ENCODE measurements at regions not wholly inside any gene's neighbourhood (a gene's known extent, or its start where the extent isn't known, plus 50 kb on each side); places are given as distances from the start of the nearest gene placed in this dataset.

DNA sequence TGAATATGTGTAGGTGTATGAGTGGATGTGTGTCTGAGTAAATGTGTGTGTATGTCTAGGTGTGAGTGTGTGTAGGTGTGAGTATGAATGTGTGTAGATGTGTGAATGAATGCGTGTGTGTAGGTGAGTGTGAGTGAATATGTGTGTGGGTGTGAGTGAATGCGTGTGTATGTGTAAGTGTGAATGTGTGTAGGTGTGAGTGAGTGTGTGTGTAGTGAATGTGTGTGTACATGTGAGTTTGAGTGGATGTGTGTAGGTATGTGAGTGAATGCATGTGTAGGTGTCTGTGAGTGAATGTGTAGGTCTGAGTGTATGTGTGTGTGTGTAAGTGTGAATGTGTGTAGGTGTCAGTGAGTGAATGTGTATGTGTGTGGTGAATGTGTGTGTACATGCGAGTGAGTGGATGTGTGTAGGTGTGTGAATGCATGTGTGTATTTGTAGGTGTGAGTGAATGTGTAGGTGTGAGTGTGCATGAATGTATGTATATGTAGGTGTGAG is 201.0 kb upstream of the ZNF536 start:
- DNase-seq (ENCODE audit: low spot score), result no peak

GRCh38 chr19:30171795-30172612 is 200.2 kb upstream of the ZNF536 start:
- DNase-seq (ENCODE audit: low spot score), result no peak

DNA sequence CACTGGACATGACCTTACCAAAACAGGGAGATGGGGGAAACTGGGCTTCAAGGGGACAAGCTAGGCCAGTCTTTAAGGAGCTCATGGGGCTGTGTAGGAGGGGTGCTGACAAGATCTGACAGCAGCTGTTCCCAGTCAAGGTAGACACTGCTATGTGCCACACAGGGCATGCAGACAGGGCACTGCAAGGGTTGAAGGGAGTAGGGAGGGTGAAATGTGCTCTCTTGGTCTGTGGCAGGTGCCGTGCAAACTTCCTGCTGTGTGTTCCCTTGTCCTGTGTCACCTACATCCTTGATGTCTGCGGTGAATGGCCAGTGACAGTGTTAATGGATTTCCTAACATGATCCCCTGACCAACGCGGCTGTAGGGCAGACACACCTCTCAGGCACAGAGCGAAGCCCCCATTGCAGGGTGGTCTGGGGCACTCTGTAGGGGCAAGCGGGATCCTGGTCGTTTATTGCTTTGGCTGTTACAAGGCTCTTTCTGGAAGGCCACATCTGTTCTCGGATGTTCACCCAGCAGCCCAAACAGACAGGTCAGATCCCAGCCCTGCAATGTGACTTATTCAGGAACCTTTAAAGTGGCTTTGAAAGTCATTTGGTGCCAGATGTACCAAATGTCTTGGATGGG is 199.5 kb upstream of the ZNF536 start:
- DNase-seq (ENCODE audit: low spot score), result no peak

- no peak for DNase-seq (ENCODE audit: low spot score)
These were observed 198.4 kb upstream of the ZNF536 start for GRCh38 chr19:30173593-30174356.

GRCh38 chr19:30174357-30174645 is 197.9 kb upstream of the ZNF536 start:
- DNase-seq (ENCODE audit: low spot score), result no peak

DNA sequence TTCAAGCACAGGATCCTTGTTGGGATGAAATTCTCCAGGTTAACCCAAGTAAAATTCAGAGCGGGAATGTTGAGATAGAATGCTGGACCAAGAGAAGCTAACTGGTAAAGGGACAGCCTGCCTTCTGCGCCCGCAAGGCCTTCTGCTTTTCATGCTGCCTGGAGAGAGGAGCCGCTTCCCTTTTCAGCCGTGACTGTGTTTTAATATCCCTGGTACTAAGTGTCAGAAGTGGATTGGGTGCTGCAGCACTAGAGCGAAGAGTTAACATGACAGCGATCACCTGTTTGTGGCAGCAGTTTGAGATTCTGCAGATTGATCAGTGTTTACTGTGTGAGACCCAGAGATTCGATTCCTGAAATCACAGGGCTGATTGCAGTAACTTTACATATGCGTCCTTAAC is 197.4 kb upstream of the ZNF536 start:
- DNase-seq (ENCODE audit: low spot score), result no peak

DNA sequence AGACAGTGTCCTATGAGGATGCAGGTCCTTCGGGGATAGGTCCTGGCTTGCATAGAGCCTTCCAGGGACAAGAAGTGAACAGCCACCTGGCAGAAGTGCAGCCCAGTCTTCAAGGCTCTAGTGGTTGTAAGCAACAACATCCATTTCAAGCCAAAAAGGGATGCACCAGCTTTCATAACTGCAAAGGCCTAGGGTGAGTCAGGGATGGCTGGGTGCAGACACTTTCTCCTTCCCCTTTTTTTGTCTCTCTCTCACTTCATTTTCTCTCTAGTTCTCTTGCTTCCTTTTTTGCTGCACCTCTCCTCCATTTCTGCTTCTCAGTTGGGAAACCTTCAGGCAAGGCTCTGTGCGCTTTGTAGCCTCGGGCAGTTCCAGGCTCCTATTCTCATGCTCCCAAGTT is 196.2 kb upstream of the ZNF536 start:
- DNase-seq (ENCODE audit: low spot score), result no peak

GRCh38 chr19:30178721-30179402 is 193.3 kb upstream of the ZNF536 start:
- no peak for DNase-seq (ENCODE audit: low spot score)

- DNase-seq (ENCODE audit: low spot score), result no peak
These were observed 191.5 kb upstream of the ZNF536 start for GRCh38 chr19:30180691-30181090.

GRCh38 chr19:30183807-30184490 is 188.2 kb upstream of the ZNF536 start:
- DNase-seq (ENCODE audit: low spot score), result no peak

GRCh38 chr19:30202060-30202600 is 170.1 kb upstream of the ZNF536 start:
- no peak for DNase-seq (ENCODE audit: low spot score)

DNA sequence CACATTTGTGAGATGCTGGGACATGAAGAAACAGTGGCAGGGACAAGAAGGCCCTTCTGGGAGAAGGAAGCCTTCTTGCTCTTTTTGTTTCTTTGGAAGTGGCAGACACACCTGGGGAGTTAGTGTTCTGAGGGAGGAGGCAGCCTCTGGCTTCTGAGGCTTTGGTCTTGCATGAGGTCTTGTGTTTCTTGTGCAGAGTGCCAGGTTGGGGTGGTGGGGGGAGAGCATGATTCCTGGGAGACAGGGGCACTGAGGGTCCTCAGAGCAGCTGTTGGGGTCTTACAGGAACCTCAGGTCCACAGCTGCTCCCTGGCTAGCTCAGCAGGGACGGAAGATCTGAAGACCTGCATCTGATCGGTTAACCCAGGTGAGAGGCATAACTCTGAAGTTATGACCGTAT is 167.5 kb upstream of the ZNF536 start:
- DNase-seq (ENCODE audit: low spot score), result no peak

GRCh38 chr19:30206187-30206586 is 166.0 kb upstream of the ZNF536 start:
- DNase-seq (ENCODE audit: low spot score), result no peak

- no peak for DNase-seq (ENCODE audit: low spot score)
These were observed 164.8 kb upstream of the ZNF536 start for GRCh38 chr19:30207357-30207756.

DNA sequence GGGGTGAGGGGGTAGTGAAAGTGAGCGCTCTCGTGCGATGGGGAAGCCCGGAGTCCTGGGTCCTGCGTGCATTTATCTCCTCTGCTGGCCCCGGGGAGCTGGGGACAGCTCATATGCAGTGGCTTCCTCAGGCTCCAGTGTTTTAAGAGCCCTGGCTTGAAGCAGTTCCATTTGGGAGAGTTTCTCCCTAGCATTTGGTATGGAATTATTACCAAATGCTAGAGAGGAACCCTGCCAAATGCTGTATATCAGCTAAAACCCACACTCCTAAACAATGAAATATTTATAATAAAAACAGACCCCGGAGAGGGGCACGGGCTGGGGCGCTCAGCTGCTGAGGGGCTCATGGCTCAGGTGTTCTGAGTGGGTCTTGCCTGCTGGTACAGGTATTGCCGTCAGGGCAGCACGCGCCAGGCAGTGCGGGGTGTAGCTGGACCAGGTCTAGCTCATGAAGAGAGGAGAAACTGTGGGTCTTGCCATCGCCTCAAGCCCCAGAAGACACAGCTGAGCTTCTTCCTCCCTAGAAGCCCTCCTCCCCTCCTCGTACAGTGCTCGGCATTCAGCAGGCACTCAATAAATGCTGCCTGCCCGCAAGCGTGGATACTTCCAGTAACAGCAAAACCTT is 163.6 kb upstream of the ZNF536 start:
- no peak for DNase-seq (ENCODE audit: low spot score)

DNA sequence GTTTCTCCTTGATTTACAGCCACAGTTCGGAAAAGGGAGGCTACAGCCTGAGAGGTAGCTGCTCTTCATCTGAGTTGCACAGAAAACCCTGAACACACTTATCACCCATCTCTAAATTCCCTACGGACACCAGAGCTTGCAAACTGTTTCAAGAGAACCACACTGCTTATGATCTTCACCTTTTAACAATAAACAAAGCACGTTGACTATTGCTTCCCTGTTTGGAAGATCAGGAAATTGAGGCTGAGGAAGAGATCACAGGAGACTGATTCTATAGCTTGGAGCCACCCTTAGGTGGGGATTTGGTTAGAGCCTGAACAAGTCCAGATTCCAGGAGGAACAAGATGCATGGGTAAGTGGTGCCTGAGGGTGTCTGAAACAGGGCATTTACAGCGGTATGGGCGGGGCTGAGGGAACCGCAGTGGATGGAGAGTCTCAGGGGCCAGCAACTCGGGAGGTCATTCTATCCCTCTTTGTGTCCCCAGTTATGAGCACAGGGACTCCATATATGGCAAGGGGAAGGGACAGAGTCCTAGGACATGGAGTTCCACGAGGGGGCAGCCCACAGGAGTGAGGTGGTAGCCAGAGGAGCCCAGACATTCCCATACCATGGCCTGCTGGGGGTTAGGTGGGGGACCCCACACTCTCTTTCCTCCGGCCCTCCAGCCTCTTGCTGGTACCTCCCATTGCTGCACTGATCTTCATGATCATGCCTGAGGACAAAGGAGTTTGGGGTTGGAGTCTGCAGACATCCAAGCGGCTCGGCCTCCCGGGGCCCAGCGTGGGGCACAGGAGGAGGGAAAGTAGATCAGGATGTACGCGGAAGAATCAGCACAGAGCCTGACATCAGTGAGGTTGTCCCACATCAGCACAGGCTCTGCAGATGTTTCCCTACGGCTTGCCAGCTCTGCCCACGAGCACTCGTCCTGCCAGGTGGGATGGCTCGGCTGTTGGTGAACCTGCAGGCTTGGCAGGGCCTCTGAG is 162.3 kb upstream of the ZNF536 start:
- DNase-seq (ENCODE audit: low spot score), result no peak

- DNase-seq (ENCODE audit: low spot score), result no peak
These were observed 159.6 kb upstream of the ZNF536 start for GRCh38 chr19:30212574-30212973.

DNA sequence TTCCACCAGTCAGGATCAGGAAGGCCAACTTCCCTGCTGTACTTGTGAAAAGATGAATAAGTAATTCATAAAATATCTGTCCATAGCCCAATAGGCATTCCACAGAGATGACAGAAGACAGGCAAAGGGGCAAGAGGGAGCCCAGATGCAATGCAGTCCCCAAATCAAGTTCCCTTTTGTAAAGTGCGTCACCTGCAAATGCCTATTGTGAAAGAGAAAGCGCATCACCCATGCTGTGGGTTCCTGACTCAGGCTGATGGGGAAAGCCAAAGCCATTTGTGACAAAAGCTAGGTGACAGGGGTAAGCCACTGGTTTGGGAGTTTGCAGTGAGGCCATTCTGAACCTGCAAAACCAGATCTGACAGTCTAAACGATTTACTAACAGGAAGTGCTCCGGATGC is 157.5 kb upstream of the ZNF536 start:
- no peak for DNase-seq (ENCODE audit: low spot score)

DNA sequence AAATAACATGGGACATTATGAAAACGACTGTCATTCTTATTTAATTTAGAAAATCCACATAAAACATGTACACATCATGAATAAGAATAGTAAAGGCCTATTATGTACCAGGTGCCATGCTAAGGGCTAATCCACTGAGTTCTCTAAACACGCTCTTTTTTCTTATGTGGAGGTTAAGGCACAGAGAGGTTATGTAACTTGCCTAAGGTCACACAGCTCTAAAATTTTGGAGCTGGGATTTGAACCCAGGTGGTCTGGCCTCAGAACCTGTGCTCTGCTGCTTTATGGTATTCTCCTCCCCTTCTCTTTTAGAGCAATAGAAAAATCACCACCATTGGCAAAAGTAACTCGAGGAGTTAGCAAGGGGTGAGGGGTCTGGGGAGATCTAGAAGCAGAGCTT is 156.9 kb upstream of the ZNF536 start:
- DNase-seq (ENCODE audit: low spot score), result no peak

DNA sequence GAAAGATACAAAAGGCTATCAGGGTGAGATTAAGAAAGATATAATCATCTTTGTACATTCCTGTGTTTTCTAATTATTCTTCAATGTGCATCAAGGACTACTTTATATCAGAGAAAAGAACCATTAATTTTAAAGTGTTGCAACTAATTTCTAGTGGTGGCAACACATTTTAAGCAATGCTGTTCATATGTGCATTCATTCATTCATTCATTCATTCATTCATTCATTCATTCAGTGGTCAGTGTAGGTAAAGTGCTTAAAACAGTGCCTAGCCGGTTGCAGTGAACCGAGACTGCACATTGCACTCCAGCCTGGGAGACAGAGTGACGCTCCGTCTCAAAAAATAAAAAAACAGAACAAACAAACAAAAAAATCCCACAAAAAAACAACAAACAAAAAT is 155.7 kb upstream of the ZNF536 start:
- no peak for DNase-seq (ENCODE audit: low spot score)
